ENCODE measurements at regions not wholly inside any gene's neighbourhood (a gene's known extent, or its start where the extent isn't known, plus 50 kb on each side); places are given as distances from the start of the nearest gene placed in this dataset.
A peak's percentile ranks its signal among the peaks of the same experiment; 100 is the strongest.

- DNase-seq (ENCODE audit: low read depth) = peak; percentile 65
These were observed 297.2 kb upstream of the PLXNA2 start for GRCh38 chr1:208541225-208541855.

GRCh38 chr1:208542309-208542708 is 298.1 kb upstream of the PLXNA2 start:
- peak; percentile 53 for DNase-seq (ENCODE audit: low read depth)

- no peak for DNase-seq (ENCODE audit: low read depth)
These were observed 299.9 kb upstream of the PLXNA2 start for GRCh38 chr1:208544053-208544452.

GRCh38 chr1:208544794-208545193 is 300.6 kb upstream of the PLXNA2 start:
- no peak for DNase-seq (ENCODE audit: low read depth)

- DNase-seq (ENCODE audit: low read depth) = no peak
These were observed 306.8 kb upstream of the PLXNA2 start for GRCh38 chr1:208551024-208551423.

- DNase-seq (ENCODE audit: low read depth) = no peak
These were observed 307.6 kb upstream of the PLXNA2 start for GRCh38 chr1:208551633-208552320.

- no peak for DNase-seq (ENCODE audit: low read depth)
These were observed 308.7 kb upstream of the PLXNA2 start for GRCh38 chr1:208552928-208553327.

GRCh38 chr1:208556461-208556860 is 312.3 kb upstream of the PLXNA2 start:
- no peak for DNase-seq (ENCODE audit: low read depth)

- DNase-seq (ENCODE audit: low read depth) = no peak
These were observed 313.0 kb upstream of the PLXNA2 start for GRCh38 chr1:208557046-208557722.

GRCh38 chr1:208557723-208558094 is 313.5 kb upstream of the PLXNA2 start:
- no peak for DNase-seq (ENCODE audit: low read depth)

- no peak for DNase-seq (ENCODE audit: low read depth)
These were observed 315.6 kb upstream of the PLXNA2 start for GRCh38 chr1:208559597-208560329.

GRCh38 chr1:208562151-208562960 is 318.2 kb upstream of the PLXNA2 start:
- DNase-seq (ENCODE audit: low read depth) = no peak

- DNase-seq (ENCODE audit: low read depth) = no peak
These were observed 320.3 kb upstream of the PLXNA2 start for GRCh38 chr1:208564466-208564865.

GRCh38 chr1:208565756-208566440 is 321.7 kb upstream of the PLXNA2 start:
- DNase-seq (ENCODE audit: low read depth) = no peak

- no peak for DNase-seq (ENCODE audit: low read depth)
These were observed 325.0 kb upstream of the PLXNA2 start for GRCh38 chr1:208569181-208569580.

GRCh38 chr1:208570362-208570761 is 326.2 kb upstream of the PLXNA2 start:
- DNase-seq (ENCODE audit: low read depth) = no peak

GRCh38 chr1:208576425-208576824 is 332.2 kb upstream of the PLXNA2 start:
- no peak for DNase-seq (ENCODE audit: low read depth)

- peak; percentile 45 for DNase-seq (ENCODE audit: low read depth)
These were observed 333.3 kb upstream of the PLXNA2 start for GRCh38 chr1:208577381-208577905.

- DNase-seq (ENCODE audit: low read depth) = no peak
These were observed 337.0 kb upstream of the PLXNA2 start for GRCh38 chr1:208581209-208581608.

- no peak for DNase-seq (ENCODE audit: low read depth)
These were observed 337.5 kb upstream of the PLXNA2 start for GRCh38 chr1:208581667-208582066.

Data from RPMI7951 (cell line).